Loucy (cell line): ENCODE measurements at regions not wholly inside any gene's neighbourhood (a gene's known extent, or its start where the extent isn't known, plus 50 kb on each side); places are given as distances from the start of the nearest gene placed in this dataset.

Experiments
- H2AFZ ChIP-seq: fragments of 200-600 bp; sonication (generic); 2 replicates; pipeline ENCODE4 v1.6.0; 2016; ENCODE audit warnings: antibody characterized with exemption, mild to moderate bottlenecking, low read length, moderate library complexity
- H3F3A ChIP-seq: fragments of 200-600 bp; 2 replicates; pipeline ENCODE4 v1.6.0; 2016; ENCODE audit warnings: antibody characterized with exemption, low read depth, mild to moderate bottlenecking
- H3K27me3 ChIP-seq: fragments of 200-600 bp; sonication (generic); 2 replicates; pipeline ENCODE4 v1.6.1; 2014; ENCODE audit warnings: low read length, mild to moderate bottlenecking; ENCODE audit not compliant: insufficient read depth, poor library complexity, severe bottlenecking
- H3K36me3 ChIP-seq: fragments of 200-600 bp; sonication (generic); 2 replicates; pipeline ENCODE4 v1.6.1; 2016; ENCODE audit warnings: low read length; ENCODE audit not compliant: insufficient read depth
- H3K4me1 ChIP-seq: fragments of 200-600 bp; sonication (generic); 2 replicates; pipeline ENCODE4 v1.5.1; 2014; ENCODE audit warnings: low read length, mild to moderate bottlenecking; ENCODE audit not compliant: insufficient read depth, poor library complexity, severe bottlenecking
- H3K4me2 ChIP-seq: fragments of 200-600 bp; sonication (generic); 2 replicates; pipeline ENCODE4 v1.6.0; 2014; ENCODE audit warnings: antibody characterized with exemption, low read length, low read depth, mild to moderate bottlenecking; ENCODE audit not compliant: poor library complexity, severe bottlenecking
- H3K4me3 ChIP-seq: fragments of 200-600 bp; sonication (generic); 2 replicates; pipeline ENCODE4 v1.5.1; 2014; ENCODE audit warnings: low read length, mild to moderate bottlenecking, mixed read lengths; ENCODE audit not compliant: poor library complexity, severe bottlenecking
- H3K79me2 ChIP-seq: fragments of 200-600 bp; sonication (generic); 2 replicates; pipeline ENCODE4 v1.6.1; 2014; ENCODE audit warnings: low read length; ENCODE audit not compliant: insufficient read depth
- H3K9ac ChIP-seq: fragments of 200-600 bp; sonication (generic); 2 replicates; pipeline ENCODE4 v1.6.0; 2014; ENCODE audit warnings: mild to moderate bottlenecking, low read depth, low read length, moderate library complexity; ENCODE audit not compliant: poor library complexity, severe bottlenecking
- H3K9me2 ChIP-seq: fragments of 200-600 bp; sonication (generic); replicated peaks from 2 replicates; pipeline ENCODE4 v1.6.1; 2016; ENCODE audit warnings: low read depth, low read length, mixed read lengths
- H3K9me3 ChIP-seq: fragments of 200-600 bp; sonication (generic); 2 replicates; pipeline ENCODE4 v1.6.1; 2014; ENCODE audit warnings: mild to moderate bottlenecking, antibody characterized with exemption, low read length, low read depth; ENCODE audit not compliant: insufficient read depth
- H4K20me1 ChIP-seq: fragments of 200-600 bp; sonication (generic); 2 replicates; pipeline ENCODE4 v1.6.0; 2014; ENCODE audit warnings: antibody characterized with exemption, low read length, mild to moderate bottlenecking; ENCODE audit not compliant: insufficient read depth, poor library complexity, severe bottlenecking
- CTCF ChIP-seq: fragments of 200-600 bp; sonication (generic); conservative IDR thresholded peaks from 2 replicates; pipeline ENCODE4 v1.5.1; 2014; ENCODE audit warnings: mild to moderate bottlenecking, antibody characterized with exemption, low read length
- EZH2phosphoT487 ChIP-seq: fragments of 200-600 bp; IDR thresholded peaks from 2 replicates; pipeline ENCODE4 v1.6.1; 2018; ENCODE audit warnings: antibody characterized with exemption, mild to moderate bottlenecking, moderate library complexity, borderline replicate concordance

GRCh38 chr6:9795880-9796279 is 619.0 kb downstream of the TFAP2A start:
- Histone ChIP-seq H2AFZ (no peak overlapping the region), H3K79me2 (no peaks in the 10 kb centered on the region), H3K27me3 (no peaks in the 10 kb centered on the region), H3K9me2 (no peaks in the 10 kb centered on the region), H3K4me1 (no peaks in the 10 kb centered on the region), H3F3A (no peaks in the 10 kb centered on the region), H3K36me3 (no peaks in the 10 kb centered on the region), H3K4me2 (no peak overlapping the region), H3K9me3 (no peaks in the 10 kb centered on the region), H4K20me1 (no peaks in the 10 kb centered on the region), H3K4me3 (no peak overlapping the region), H3K9ac (no peak overlapping the region)
- TF ChIP-seq CTCF (no peak), EZH2phosphoT487 (no peak)

- no peaks in the 10 kb centered on the region for H3K79me2 ChIP-seq
- H3K4me3 ChIP-seq = no peak overlapping the region
- no peaks in the 10 kb centered on the region for H3K9me3 ChIP-seq
- H3K4me1 ChIP-seq = no peaks in the 10 kb centered on the region
- no peaks in the 10 kb centered on the region for H3F3A ChIP-seq
- no peak overlapping the region for H2AFZ ChIP-seq
- H3K27me3 ChIP-seq = no peaks in the 10 kb centered on the region
- no peaks in the 10 kb centered on the region for H3K36me3 ChIP-seq
- no peak overlapping the region for H3K9ac ChIP-seq
- H3K4me2 ChIP-seq = no peak overlapping the region
- no peaks in the 10 kb centered on the region for H3K9me2 ChIP-seq
- H4K20me1 ChIP-seq = no peaks in the 10 kb centered on the region
- TF ChIP-seq EZH2phosphoT487 (no peak), CTCF (no peak)
Observed at GRCh38 chr6:9789201-9789600, 625.7 kb downstream of the TFAP2A start.

- no peak overlapping the region for H3K9ac ChIP-seq
- H4K20me1 ChIP-seq = no peaks in the 10 kb centered on the region
- H2AFZ ChIP-seq = no peak overlapping the region
- no peaks in the 10 kb centered on the region for H3F3A ChIP-seq
- H3K9me2 ChIP-seq = no peaks in the 10 kb centered on the region
- no peak overlapping the region for H3K4me2 ChIP-seq
- H3K79me2 ChIP-seq = no peaks in the 10 kb centered on the region
- no peak for TF ChIP-seq EZH2phosphoT487
- TF ChIP-seq CTCF = no peak
- H3K27me3 ChIP-seq = no peaks in the 10 kb centered on the region
- no peaks in the 10 kb centered on the region for H3K4me1 ChIP-seq
- H3K36me3 ChIP-seq = no peaks in the 10 kb centered on the region
- H3K9me3 ChIP-seq = no peaks in the 10 kb centered on the region
- H3K4me3 ChIP-seq = no peak overlapping the region
Observed at GRCh38 chr6:9784786-9785185, 630.1 kb downstream of the TFAP2A start.
